ENCODE measurements at regions not wholly inside any gene's neighbourhood (a gene's known extent, or its start where the extent isn't known, plus 50 kb on each side); places are given as distances from the start of the nearest gene placed in this dataset.
"Not testable (repeated sequence)": the region's sequence is repeated elsewhere in the genome, so short reads cannot be mapped to it uniquely, and the experiment has no call there.

- no peak for DNase-seq
Measured at GRCh38 chr1:60949154-60949825, 133.1 kb upstream of the NFIA start.

GRCh38 chr1:60948486-60948885 lies 133.9 kb upstream of the NFIA start:
- DNase-seq = no peak

GRCh38 chr1:60947367-60947766 lies 135.0 kb upstream of the NFIA start:
- DNase-seq = no peak

- DNase-seq = no peak
Measured at GRCh38 chr1:60942896-60943638, 139.3 kb upstream of the NFIA start.

GRCh38 chr1:60942291-60942690 lies 140.1 kb upstream of the NFIA start:
- DNase-seq = no peak

- not testable (repeated sequence) for DNase-seq
Measured at GRCh38 chr1:60940685-60941084, 141.7 kb upstream of the NFIA start.

- no peak for DNase-seq
Measured at GRCh38 chr1:60937720-60938119, 144.6 kb upstream of the NFIA start.

GRCh38 chr1:60936591-60937342 lies 145.6 kb upstream of the NFIA start:
- no peak for DNase-seq

GRCh38 chr1:60936163-60936562 lies 146.2 kb upstream of the NFIA start:
- no peak for DNase-seq

GRCh38 chr1:60935599-60936110 lies 146.7 kb upstream of the NFIA start:
- no peak for DNase-seq

GRCh38 chr1:60930130-60930529 lies 152.2 kb upstream of the NFIA start:
- no peak for DNase-seq

GRCh38 chr1:60924964-60925798 lies 157.2 kb upstream of the NFIA start:
- no peak for DNase-seq

GRCh38 chr1:60924165-60924564 lies 158.2 kb upstream of the NFIA start:
- no peak for DNase-seq

- DNase-seq = no peak
Measured at GRCh38 chr1:60923389-60924087, 158.8 kb upstream of the NFIA start.

GRCh38 chr1:60922304-60922703 lies 160.1 kb upstream of the NFIA start:
- DNase-seq = no peak

GRCh38 chr1:60921175-60921574 lies 161.2 kb upstream of the NFIA start:
- DNase-seq = no peak

GRCh38 chr1:60920561-60920960 lies 161.8 kb upstream of the NFIA start:
- DNase-seq = no peak

GRCh38 chr1:60918867-60919266 lies 163.5 kb upstream of the NFIA start:
- DNase-seq = no peak

GRCh38 chr1:60916906-60917305 lies 165.5 kb upstream of the NFIA start:
- DNase-seq = no peak

- no peak for DNase-seq
Measured at GRCh38 chr1:60916199-60916598, 166.2 kb upstream of the NFIA start.

GRCh38 chr1:60915441-60915840 lies 166.9 kb upstream of the NFIA start:
- DNase-seq = no peak

GRCh38 chr1:60914982-60915381 lies 167.4 kb upstream of the NFIA start:
- no peak for DNase-seq
